ENCODE measurements at regions not wholly inside any gene's neighbourhood (a gene's known extent, or its start where the extent isn't known, plus 50 kb on each side); places are given as distances from the start of the nearest gene placed in this dataset.
A peak's percentile ranks its signal among the peaks of the same experiment; 100 is the strongest.

DNA sequence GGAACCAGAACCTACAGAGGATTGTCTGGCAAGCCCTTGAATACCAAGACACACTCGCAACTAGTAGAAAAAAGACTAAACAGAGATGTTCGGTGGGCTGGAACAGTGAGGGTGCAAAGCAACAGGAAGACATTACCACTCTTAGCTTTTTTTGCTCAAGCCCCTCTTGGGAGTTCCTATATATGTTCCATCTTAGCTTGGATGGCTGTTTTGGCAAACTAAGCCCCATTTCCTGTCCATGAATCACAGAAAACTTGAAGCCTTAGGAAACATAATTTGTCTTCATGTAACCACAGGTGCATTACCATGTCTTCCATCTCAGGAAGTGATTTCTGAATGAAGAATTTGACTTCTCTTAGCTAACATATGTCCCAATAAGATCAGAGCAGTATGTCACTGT is 446.3 kb downstream of the OLFM4 start:
- H3K27ac ChIP-seq, result no peak overlapping the region
- no peaks in the 10 kb centered on the region for H3K27me3 ChIP-seq
- H3K4me1 ChIP-seq, result no peaks in the 10 kb centered on the region
- no peak overlapping the region for H3K4me3 ChIP-seq
- intact Hi-C loops (cut with DNase I; ENCODE audit: low total_unique reads), result no loop called here
- H3K9me3 ChIP-seq, result peaks cover 0 to 4% (median 0%) of the 10 kb centered on the region in 4 donors
- DNase-seq, result no peak
- WGBS, 5 donors, result 51 to 75% (median 63%) methylated on average over 2 of the region's 2 CpGs
- no peaks in the 10 kb centered on the region for H3K36me3 ChIP-seq
- TF ChIP-seq, protein P1, sequence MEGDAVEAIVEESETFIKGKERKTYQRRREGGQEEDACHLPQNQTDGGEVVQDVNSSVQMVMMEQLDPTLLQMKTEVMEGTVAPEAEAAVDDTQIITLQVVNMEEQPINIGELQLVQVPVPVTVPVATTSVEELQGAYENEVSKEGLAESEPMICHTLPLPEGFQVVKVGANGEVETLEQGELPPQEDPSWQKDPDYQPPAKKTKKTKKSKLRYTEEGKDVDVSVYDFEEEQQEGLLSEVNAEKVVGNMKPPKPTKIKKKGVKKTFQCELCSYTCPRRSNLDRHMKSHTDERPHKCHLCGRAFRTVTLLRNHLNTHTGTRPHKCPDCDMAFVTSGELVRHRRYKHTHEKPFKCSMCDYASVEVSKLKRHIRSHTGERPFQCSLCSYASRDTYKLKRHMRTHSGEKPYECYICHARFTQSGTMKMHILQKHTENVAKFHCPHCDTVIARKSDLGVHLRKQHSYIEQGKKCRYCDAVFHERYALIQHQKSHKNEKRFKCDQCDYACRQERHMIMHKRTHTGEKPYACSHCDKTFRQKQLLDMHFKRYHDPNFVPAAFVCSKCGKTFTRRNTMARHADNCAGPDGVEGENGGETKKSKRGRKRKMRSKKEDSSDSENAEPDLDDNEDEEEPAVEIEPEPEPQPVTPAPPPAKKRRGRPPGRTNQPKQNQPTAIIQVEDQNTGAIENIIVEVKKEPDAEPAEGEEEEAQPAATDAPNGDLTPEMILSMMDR (IDR thresholded peaks at IDR 0.05), result no peak
- no peak for TF ChIP-seq POLR2A (IDR thresholded peaks at IDR 0.05)
- TF ChIP-seq EP300 (IDR thresholded peaks at IDR 0.05), result no peak
- TF ChIP-seq POLR2AphosphoS5 (IDR thresholded peaks at IDR 0.05), result no peak

DNA sequence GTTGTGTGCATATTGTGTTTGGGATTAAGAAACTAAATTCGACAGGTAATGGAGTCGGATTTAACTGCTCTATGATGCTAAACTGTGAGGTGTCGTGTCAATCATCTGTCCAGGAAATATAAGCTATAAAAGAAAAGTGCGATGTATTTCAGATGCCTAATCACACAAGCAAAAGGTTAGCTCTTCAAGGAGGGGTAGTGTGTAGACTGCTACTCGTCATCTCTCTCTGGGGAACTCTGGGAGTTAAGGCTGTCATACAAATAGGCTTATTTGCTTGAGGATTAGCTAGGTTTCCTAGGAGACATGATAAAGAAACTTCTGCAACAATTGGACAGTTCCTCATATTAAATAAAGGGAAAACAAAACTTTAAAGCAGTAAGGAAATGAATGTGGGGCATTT is 462.1 kb downstream of the OLFM4 start:
- H3K4me3 ChIP-seq, result no peak overlapping the region
- DNase-seq, result peak in 1 of 2 donors; percentile 14
- intact Hi-C loops (cut with DNase I; ENCODE audit: low total_unique reads), result no loop called here
- WGBS, 5 donors, result 42 to 62% (median 51%) methylated on average over 5 of the region's 5 CpGs
- TF ChIP-seq, protein P1 (IDR thresholded peaks at IDR 0.05), result no peak
- no peak for TF ChIP-seq POLR2AphosphoS5 (IDR thresholded peaks at IDR 0.05)
- TF ChIP-seq POLR2A (IDR thresholded peaks at IDR 0.05), result no peak
- TF ChIP-seq EP300 (IDR thresholded peaks at IDR 0.05), result no peak
- H3K36me3 ChIP-seq, result no peaks in the 10 kb centered on the region
- H3K27me3 ChIP-seq, result no peaks in the 10 kb centered on the region
- no peaks in the 10 kb centered on the region for H3K9me3 ChIP-seq
- no peak overlapping the region for H3K27ac ChIP-seq
- H3K4me1 ChIP-seq, result no peaks in the 10 kb centered on the region

DNA sequence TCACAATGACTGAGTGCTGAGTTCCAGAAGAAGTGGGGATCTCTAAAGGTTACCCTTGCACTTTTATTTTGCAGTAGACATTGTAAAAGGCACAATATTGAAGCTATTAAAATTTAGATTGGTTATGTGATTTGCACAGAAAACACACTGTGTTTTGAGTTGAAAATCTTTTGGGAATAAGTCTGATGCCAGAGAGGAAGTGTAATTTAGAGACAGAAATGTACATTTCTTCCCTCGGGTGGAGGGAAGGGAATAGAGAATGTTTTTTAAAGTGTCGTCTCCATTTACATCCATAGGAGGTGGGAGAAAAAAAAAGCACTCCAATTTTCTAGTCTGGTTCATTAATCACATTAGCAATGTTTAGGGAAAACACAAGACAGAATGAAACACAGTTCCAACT is 465.8 kb downstream of the OLFM4 start:
- no peak for TF ChIP-seq POLR2A (IDR thresholded peaks at IDR 0.05)
- TF ChIP-seq, protein P1 (IDR thresholded peaks at IDR 0.05), result no peak
- no peak for TF ChIP-seq POLR2AphosphoS5 (IDR thresholded peaks at IDR 0.05)
- TF ChIP-seq EP300 (IDR thresholded peaks at IDR 0.05), result no peak
- no peak for DNase-seq
- intact Hi-C loops (cut with DNase I; ENCODE audit: low total_unique reads), result no loop called here
- Histone ChIP-seq H3K36me3 (no peaks in the 10 kb centered on the region), H3K27me3 (no peaks in the 10 kb centered on the region), H3K9me3 (no peaks in the 10 kb centered on the region), H3K4me3 (no peak overlapping the region), H3K4me1 (no peaks in the 10 kb centered on the region), H3K27ac (no peak overlapping the region)
- WGBS, 5 donors, result 48 to 72% (median 52%) methylated on average over 2 of the region's 2 CpGs

DNA sequence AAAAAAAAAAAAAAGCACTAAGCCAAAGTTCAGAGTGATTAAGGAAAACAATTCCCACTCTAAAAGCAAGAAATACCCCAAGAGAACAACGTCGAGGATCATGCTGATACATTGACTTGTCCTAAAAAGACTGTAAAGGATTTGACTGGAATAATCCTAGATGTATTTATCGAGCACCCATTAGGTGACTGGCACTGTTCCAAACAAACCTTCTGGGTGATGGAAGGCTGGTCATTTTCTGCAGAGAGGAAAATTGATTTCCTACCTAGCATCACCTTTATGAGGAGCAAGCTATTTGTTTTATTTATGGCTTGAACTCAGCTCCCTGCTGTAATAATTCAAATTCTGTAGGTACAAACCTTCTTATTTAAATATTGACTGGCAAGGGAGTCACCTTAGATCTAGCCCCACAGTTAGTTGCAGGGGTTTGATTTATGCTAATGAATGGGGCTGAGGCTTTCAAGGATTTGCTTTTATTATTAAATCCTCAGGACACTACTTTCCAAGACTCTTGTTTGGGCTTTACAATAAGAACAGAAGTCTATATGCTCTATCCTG is 471.0 kb downstream of the OLFM4 start:
- Histone ChIP-seq H3K36me3 (no peaks in the 10 kb centered on the region), H3K9me3 (peaks cover 0 to 11% (median 0%) of the 10 kb centered on the region in 4 donors), H3K4me3 (no peak overlapping the region), H3K4me1 (no peaks in the 10 kb centered on the region), H3K27ac (no peak overlapping the region), H3K27me3 (no peaks in the 10 kb centered on the region)
- WGBS, 5 donors, result 49 to 65% (median 56%) methylated on average over 3 of the region's 3 CpGs
- TF ChIP-seq EP300 (IDR thresholded peaks at IDR 0.05) (no peak), POLR2A (IDR thresholded peaks at IDR 0.05) (no peak), POLR2AphosphoS5 (IDR thresholded peaks at IDR 0.05) (no peak)
- TF ChIP-seq, protein P1 (IDR thresholded peaks at IDR 0.05), result no peak
- intact Hi-C loops (cut with DNase I; ENCODE audit: low total_unique reads), result no loop called here
- DNase-seq, result no peak
